ENCODE measurements at regions not wholly inside any gene's neighbourhood (a gene's known extent, or its start where the extent isn't known, plus 50 kb on each side); places are given as distances from the start of the nearest gene placed in this dataset.
"Not testable (repeated sequence)": the region's sequence is repeated elsewhere in the genome, so short reads cannot be mapped to it uniquely, and the experiment has no call there.

- H3K9me3 Mint-ChIP-seq: peaks cover 5 to 14% (median 13%) of the 10 kb centered on the region in 3 donors
- H3K27ac Mint-ChIP-seq; H3K36me3 Mint-ChIP-seq; H3K27me3 Mint-ChIP-seq; H3K27me3 ChIP-seq (replicated peaks in 1 of 2; ENCODE audit: control insufficient read depth in 2 of 2, extremely low read depth in 1 of 2, insufficient read depth in 2 of 2, low read length in 1 of 2); H3K4me3 ChIP-seq (ENCODE audit: control insufficient read depth in 1 of 2, extremely low read depth in 1 of 2, low read length in 1 of 2); DNase-seq; CTCF ChIA-PET; H3K9me3 ChIP-seq; H3K36me3 ChIP-seq (ENCODE audit: control insufficient read depth in 2 of 2, extremely low read depth in 1 of 2, insufficient read depth in 1 of 2, low read length in 1 of 2); H3K4me3 Mint-ChIP-seq; H3K4me1 Mint-ChIP-seq; H3K27ac ChIP-seq (ENCODE audit: low read length); POLR2A ChIA-PET; ATAC-seq (replicated peaks in 1 of 4); H3K4me1 ChIP-seq (ENCODE audit: control insufficient read depth in 1 of 2, extremely low read depth in 1 of 2, insufficient read depth in 2 of 2, low read length in 2 of 2): not testable (repeated sequence)
- no CpG with 5 or more reads among the region's 5 CpGs for WGBS (ENCODE audit: insufficient coverage)
These were observed 82.5 kb upstream of the COL8A1 start for GRCh38 chr3:99555885-99556284.

GRCh38 chr3:99551520-99551919 is 86.9 kb upstream of the COL8A1 start:
- ChIA-PET CTCF (no interaction called here), POLR2A (no interaction called here)
- Histone ChIP-seq H3K4me3 (ENCODE audit: control insufficient read depth in 1 of 2, extremely low read depth in 1 of 2, low read length in 1 of 2) (no peak overlapping the region), H3K36me3 (ENCODE audit: control insufficient read depth in 2 of 2, extremely low read depth in 1 of 2, insufficient read depth in 1 of 2, low read length in 1 of 2) (no peaks in the 10 kb centered on the region), H3K4me1 (ENCODE audit: control insufficient read depth in 1 of 2, extremely low read depth in 1 of 2, insufficient read depth in 2 of 2, low read length in 2 of 2) (no peaks in the 10 kb centered on the region), H3K27ac (ENCODE audit: low read length) (no peak overlapping the region), H3K27me3 (replicated peaks in 1 of 2; ENCODE audit: control insufficient read depth in 2 of 2, extremely low read depth in 1 of 2, insufficient read depth in 2 of 2, low read length in 1 of 2) (no peaks in the 10 kb centered on the region), H3K9me3 (no peaks in the 10 kb centered on the region)
- no peak overlapping the region for H3K4me3 Mint-ChIP-seq
- H3K4me1 Mint-ChIP-seq: no peaks in the 10 kb centered on the region
- WGBS (ENCODE audit: insufficient coverage): 100% methylated on average over 1 of the region's 1 CpG
- H3K36me3 Mint-ChIP-seq: no peaks in the 10 kb centered on the region
- ATAC-seq (replicated peaks in 1 of 4): no peak
- no peak for DNase-seq
- peaks cover 1 to 10% (median 9%) of the 10 kb centered on the region in 3 donors for H3K9me3 Mint-ChIP-seq
- no peak overlapping the region for H3K27ac Mint-ChIP-seq
- H3K27me3 Mint-ChIP-seq: no peaks in the 10 kb centered on the region

GRCh38 chr3:99549957-99550603 is 88.3 kb upstream of the COL8A1 start:
- no peak for DNase-seq
- H3K27me3 ChIP-seq (replicated peaks in 1 of 2; ENCODE audit: control insufficient read depth in 2 of 2, extremely low read depth in 1 of 2, insufficient read depth in 2 of 2, low read length in 1 of 2): no peaks in the 10 kb centered on the region
- H3K4me1 ChIP-seq (ENCODE audit: control insufficient read depth in 1 of 2, extremely low read depth in 1 of 2, insufficient read depth in 2 of 2, low read length in 2 of 2): no peaks in the 10 kb centered on the region
- H3K4me3 ChIP-seq (ENCODE audit: control insufficient read depth in 1 of 2, extremely low read depth in 1 of 2, low read length in 1 of 2): no peak overlapping the region
- H3K36me3 Mint-ChIP-seq: no peaks in the 10 kb centered on the region
- no CpG with 5 or more reads among the region's 2 CpGs for WGBS (ENCODE audit: insufficient coverage)
- POLR2A ChIA-PET: no interaction called here
- ATAC-seq (replicated peaks in 1 of 4): no peak
- H3K27me3 Mint-ChIP-seq: no peaks in the 10 kb centered on the region
- H3K9me3 Mint-ChIP-seq: peaks cover 0 to 6% (median 6%) of the 10 kb centered on the region in 3 donors
- peaks cover 0 to 4% (median 2%) of the 10 kb centered on the region in 3 donors for H3K4me1 Mint-ChIP-seq
- no peak overlapping the region for H3K27ac Mint-ChIP-seq
- H3K27ac ChIP-seq (ENCODE audit: low read length): no peak overlapping the region
- H3K36me3 ChIP-seq (ENCODE audit: control insufficient read depth in 2 of 2, extremely low read depth in 1 of 2, insufficient read depth in 1 of 2, low read length in 1 of 2): no peaks in the 10 kb centered on the region
- no peaks in the 10 kb centered on the region for H3K9me3 ChIP-seq
- CTCF ChIA-PET: no interaction called here
- no peak overlapping the region for H3K4me3 Mint-ChIP-seq

GRCh38 chr3:99549220-99549619 is 89.2 kb upstream of the COL8A1 start:
- peaks cover 0 to 1% (median 0%) of the 10 kb centered on the region in 3 donors for H3K9me3 Mint-ChIP-seq
- no CpG with 5 or more reads among the region's 4 CpGs for WGBS (ENCODE audit: insufficient coverage)
- no peak for ATAC-seq (replicated peaks in 1 of 4)
- Histone ChIP-seq H3K4me3 (ENCODE audit: control insufficient read depth in 1 of 2, extremely low read depth in 1 of 2, low read length in 1 of 2) (no peak overlapping the region), H3K27ac (ENCODE audit: low read length) (no peak overlapping the region), H3K36me3 (ENCODE audit: control insufficient read depth in 2 of 2, extremely low read depth in 1 of 2, insufficient read depth in 1 of 2, low read length in 1 of 2) (no peaks in the 10 kb centered on the region), H3K4me1 (ENCODE audit: control insufficient read depth in 1 of 2, extremely low read depth in 1 of 2, insufficient read depth in 2 of 2, low read length in 2 of 2) (no peaks in the 10 kb centered on the region), H3K27me3 (replicated peaks in 1 of 2; ENCODE audit: control insufficient read depth in 2 of 2, extremely low read depth in 1 of 2, insufficient read depth in 2 of 2, low read length in 1 of 2) (no peaks in the 10 kb centered on the region), H3K9me3 (no peaks in the 10 kb centered on the region)
- no peaks in the 10 kb centered on the region for H3K36me3 Mint-ChIP-seq
- ChIA-PET POLR2A (no interaction called here), CTCF (no interaction called here)
- peaks cover 0 to 4% (median 3%) of the 10 kb centered on the region in 3 donors for H3K4me1 Mint-ChIP-seq
- no peak for DNase-seq
- no peak overlapping the region for H3K27ac Mint-ChIP-seq
- H3K27me3 Mint-ChIP-seq: no peaks in the 10 kb centered on the region
- H3K4me3 Mint-ChIP-seq: no peak overlapping the region

GRCh38 chr3:99548674-99549073 is 89.7 kb upstream of the COL8A1 start:
- no peaks in the 10 kb centered on the region for H3K9me3 ChIP-seq
- no peaks in the 10 kb centered on the region for H3K27me3 ChIP-seq (replicated peaks in 1 of 2; ENCODE audit: control insufficient read depth in 2 of 2, extremely low read depth in 1 of 2, insufficient read depth in 2 of 2, low read length in 1 of 2)
- no peaks in the 10 kb centered on the region for H3K27me3 Mint-ChIP-seq
- no peak overlapping the region for H3K4me3 Mint-ChIP-seq
- peaks cover 0 to 4% (median 3%) of the 10 kb centered on the region in 3 donors for H3K4me1 Mint-ChIP-seq
- no peak overlapping the region for H3K27ac ChIP-seq (ENCODE audit: low read length)
- CTCF ChIA-PET: no interaction called here
- POLR2A ChIA-PET: no interaction called here
- WGBS (ENCODE audit: insufficient coverage): no CpG with 5 or more reads among the region's 1 CpG
- H3K4me1 ChIP-seq (ENCODE audit: control insufficient read depth in 1 of 2, extremely low read depth in 1 of 2, insufficient read depth in 2 of 2, low read length in 2 of 2): no peaks in the 10 kb centered on the region
- no peaks in the 10 kb centered on the region for H3K9me3 Mint-ChIP-seq
- H3K4me3 ChIP-seq (ENCODE audit: control insufficient read depth in 1 of 2, extremely low read depth in 1 of 2, low read length in 1 of 2): no peak overlapping the region
- ATAC-seq (replicated peaks in 1 of 4) (no peak), DNase-seq (no peak)
- H3K36me3 ChIP-seq (ENCODE audit: control insufficient read depth in 2 of 2, extremely low read depth in 1 of 2, insufficient read depth in 1 of 2, low read length in 1 of 2): no peaks in the 10 kb centered on the region
- no peaks in the 10 kb centered on the region for H3K36me3 Mint-ChIP-seq
- no peak overlapping the region for H3K27ac Mint-ChIP-seq

- H3K4me3 Mint-ChIP-seq: no peak overlapping the region
- H3K27ac Mint-ChIP-seq: no peak overlapping the region
- Histone ChIP-seq H3K27me3 (replicated peaks in 1 of 2; ENCODE audit: control insufficient read depth in 2 of 2, extremely low read depth in 1 of 2, insufficient read depth in 2 of 2, low read length in 1 of 2) (no peaks in the 10 kb centered on the region), H3K9me3 (no peaks in the 10 kb centered on the region), H3K4me3 (ENCODE audit: control insufficient read depth in 1 of 2, extremely low read depth in 1 of 2, low read length in 1 of 2) (no peak overlapping the region), H3K36me3 (ENCODE audit: control insufficient read depth in 2 of 2, extremely low read depth in 1 of 2, insufficient read depth in 1 of 2, low read length in 1 of 2) (no peaks in the 10 kb centered on the region), H3K27ac (ENCODE audit: low read length) (no peak overlapping the region), H3K4me1 (ENCODE audit: control insufficient read depth in 1 of 2, extremely low read depth in 1 of 2, insufficient read depth in 2 of 2, low read length in 2 of 2) (no peaks in the 10 kb centered on the region)
- ChIA-PET CTCF (no interaction called here), POLR2A (interaction anchor here in 1 of 2 donors (0.7 kb wide), 1 partner anchor 169 kb away, joined by 3 read pairs; no protein-coding TSS in a partner anchor)
- no CpG with 5 or more reads among the region's 3 CpGs for WGBS (ENCODE audit: insufficient coverage)
- ATAC-seq (replicated peaks in 1 of 4) (no peak), DNase-seq (no peak)
- peaks cover 7 to 12% (median 11%) of the 10 kb centered on the region in 3 donors for H3K4me1 Mint-ChIP-seq
- no peaks in the 10 kb centered on the region for H3K27me3 Mint-ChIP-seq
- H3K9me3 Mint-ChIP-seq: no peaks in the 10 kb centered on the region
- no peaks in the 10 kb centered on the region for H3K36me3 Mint-ChIP-seq
These were observed 92.3 kb upstream of the COL8A1 start for GRCh38 chr3:99545941-99546580.
